ENCODE measurements at regions not wholly inside any gene's neighbourhood (a gene's known extent, or its start where the extent isn't known, plus 50 kb on each side); places are given as distances from the start of the nearest gene placed in this dataset.

- H3K9me3 Mint-ChIP-seq: peaks cover 0 to 9% (median 3%) of the 10 kb centered on the region in 7 donors
- DNase-seq: no peak
- intact Hi-C loops (cut with micrococcal nuclease): no loop called here
Observed at GRCh38 chr2:194424683-194425209, 1232.3 kb upstream of the SLC39A10 start.

DNA sequence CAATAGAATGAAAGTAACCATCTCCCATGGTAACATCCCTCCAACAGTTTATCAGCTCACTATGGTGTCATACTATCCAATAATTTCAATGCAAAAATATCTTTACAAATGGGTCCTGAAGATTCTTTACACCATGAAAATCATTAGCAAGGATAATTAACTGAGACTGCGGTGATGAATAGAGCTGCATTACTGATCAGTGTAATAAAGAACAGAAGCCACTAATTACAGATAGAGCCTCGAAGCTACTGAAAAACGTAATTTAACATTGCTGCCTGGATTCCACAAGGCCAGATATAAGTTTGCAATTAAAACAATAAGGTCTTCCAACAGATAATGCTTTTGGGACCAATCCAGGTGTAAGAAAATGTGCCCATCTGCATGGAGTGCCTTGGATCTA, 1245.8 kb upstream of the SLC39A10 start:
- Histone ChIP-seq H3K4me3 (replicated peaks in 1 of 3; ENCODE audit: low read depth in 2 of 3, low read length in 3 of 3) (no peak overlapping the region), H3K4me2 (replicated peaks; ENCODE audit: extremely low read depth, low read length, poor library complexity, severe bottlenecking) (no peak overlapping the region), H3K27me3 (ENCODE audit: control insufficient read depth in 2 of 2, insufficient read depth in 2 of 2, low read length in 2 of 2) (no peaks in the 10 kb centered on the region), H3K79me2 (ENCODE audit: insufficient read depth, low read length) (no peaks in the 10 kb centered on the region), H3K27ac (ENCODE audit: low read depth in 1 of 2, low read length in 2 of 2) (no peak overlapping the region), H3K36me3 (replicated peaks in 1 of 2; ENCODE audit: control insufficient read depth in 1 of 2, insufficient read depth in 2 of 2, low read length in 2 of 2) (no peaks in the 10 kb centered on the region), H3K9me3 (replicated peaks in 1 of 2; ENCODE audit: control insufficient read depth in 1 of 2, insufficient read depth in 1 of 2, low read length in 2 of 2) (no peaks in the 10 kb centered on the region), H2AFZ (ENCODE audit: insufficient read depth, low read depth, low read length, poor library complexity, severe bottlenecking) (no peak overlapping the region), H3K4me1 (ENCODE audit: control insufficient read depth in 1 of 2, insufficient read depth in 2 of 2, low read length in 2 of 2) (no peaks in the 10 kb centered on the region), H3K9ac (ENCODE audit: insufficient read depth, low read length, poor library complexity, severe bottlenecking) (no peak overlapping the region), H4K20me1 (ENCODE audit: insufficient read depth, low read length) (no peaks in the 10 kb centered on the region)
- Mint-ChIP-seq H3K27me3 (ENCODE audit: low read depth in 3 of 3) (no peaks in the 10 kb centered on the region), H3K36me3 (no peaks in the 10 kb centered on the region), H3K9me3 (peaks cover 0 to 3% (median under 1%) of the 10 kb centered on the region in 7 donors), H3K27ac (no peak overlapping the region), H3K4me3 (no peak overlapping the region), H3K4me1 (no peaks in the 10 kb centered on the region)
- 83% methylated on average over 1 of the region's 3 CpGs for WGBS (ENCODE audit: insufficient coverage)
- no peak for DNase-seq
- intact Hi-C loops (cut with micrococcal nuclease): no loop called here
- TF ChIP-seq CTCF (IDR thresholded peaks at IDR 0.05): no peak

More at GRCh38 chr2:194424683-194425209, 1232.3 kb upstream of the SLC39A10 start:
- Histone ChIP-seq H3K9me3 (replicated peaks in 1 of 2; ENCODE audit: control insufficient read depth in 1 of 2, insufficient read depth in 1 of 2, low read length in 2 of 2) (peaks cover 0 to 6% of the 10 kb centered on the region in 2 donors), H4K20me1 (ENCODE audit: insufficient read depth, low read length) (no peaks in the 10 kb centered on the region), H3K9ac (ENCODE audit: insufficient read depth, low read length, poor library complexity, severe bottlenecking) (no peak overlapping the region), H2AFZ (ENCODE audit: insufficient read depth, low read depth, low read length, poor library complexity, severe bottlenecking) (no peak overlapping the region), H3K4me2 (replicated peaks; ENCODE audit: extremely low read depth, low read length, poor library complexity, severe bottlenecking) (no peak overlapping the region), H3K36me3 (replicated peaks in 1 of 2; ENCODE audit: control insufficient read depth in 1 of 2, insufficient read depth in 2 of 2, low read length in 2 of 2) (no peaks in the 10 kb centered on the region), H3K27me3 (ENCODE audit: control insufficient read depth in 2 of 2, insufficient read depth in 2 of 2, low read length in 2 of 2) (no peaks in the 10 kb centered on the region), H3K27ac (ENCODE audit: low read depth in 1 of 2, low read length in 2 of 2) (no peak overlapping the region), H3K4me3 (replicated peaks in 1 of 3; ENCODE audit: low read depth in 2 of 3, low read length in 3 of 3) (no peak overlapping the region), H3K4me1 (ENCODE audit: control insufficient read depth in 1 of 2, insufficient read depth in 2 of 2, low read length in 2 of 2) (no peaks in the 10 kb centered on the region), H3K79me2 (ENCODE audit: insufficient read depth, low read length) (no peaks in the 10 kb centered on the region)
- Mint-ChIP-seq H3K27ac (no peak overlapping the region), H3K36me3 (no peaks in the 10 kb centered on the region), H3K4me1 (no peaks in the 10 kb centered on the region), H3K27me3 (ENCODE audit: low read depth in 3 of 3) (no peaks in the 10 kb centered on the region), H3K4me3 (no peak overlapping the region)
- no peak for TF ChIP-seq CTCF (IDR thresholded peaks at IDR 0.05)
- no CpG with 5 or more reads among the region's 3 CpGs for WGBS (ENCODE audit: insufficient coverage)

All from CD14-positive monocyte (primary cell).